Fibroblast of lung (primary cell): ENCODE measurements at regions not wholly inside any gene's neighbourhood (a gene's known extent, or its start where the extent isn't known, plus 50 kb on each side); places are given as distances from the start of the nearest gene placed in this dataset.

Experiments
- DNase-seq, 2 donors: peaks; one replicate each; pipeline versions ENCODE4 v3.0.0 to v3.0.0-alpha.2; 2010; ENCODE audit warnings: low read depth in 2 of 2
- H2AFZ ChIP-seq: 2 replicates; pipeline ENCODE4 v1.5.1; 2012; ENCODE audit warnings: low read length, control low read depth, inconsistent platforms
- H3K27ac ChIP-seq: 2 replicates; pipeline ENCODE4 v1.5.1; 2011; ENCODE audit warnings: low read length, control low read depth; ENCODE audit not compliant: insufficient read depth
- H3K27me3 ChIP-seq: 2 replicates; pipeline ENCODE4 v1.5.1; 2011; ENCODE audit warnings: mild to moderate bottlenecking, low read length; ENCODE audit not compliant: control insufficient read depth, insufficient read depth
- H3K36me3 ChIP-seq: 2 replicates; pipeline ENCODE4 v1.5.1; 2011; ENCODE audit warnings: low read length; ENCODE audit not compliant: control insufficient read depth, insufficient read depth
- H3K4me1 ChIP-seq: 2 replicates; pipeline ENCODE4 v1.5.1; 2011; ENCODE audit warnings: low read length; ENCODE audit not compliant: control insufficient read depth, insufficient read depth; ENCODE audit errors: extremely low read depth
- H3K4me2 ChIP-seq: 2 replicates; pipeline ENCODE4 v1.5.1; 2011; ENCODE audit warnings: low read length, control low read depth; ENCODE audit not compliant: insufficient read depth; ENCODE audit errors: extremely low read depth
- H3K4me3 ChIP-seq, 4 experiments: fragments of 200-600 bp in 1 of 4; sonication (generic) in 1 of 4; replicated peaks in 1 of 4; 2 replicates each; pipeline ENCODE4 v1.5.1; 2011 to 2016; ENCODE audit warnings: low read length in 4 of 4, low read depth in 3 of 4, mild to moderate bottlenecking in 3 of 4, control low read depth in 2 of 4, inconsistent platforms in 1 of 4, mixed read lengths in 1 of 4; ENCODE audit not compliant: insufficient read depth in 1 of 4; ENCODE audit errors: control extremely low read depth in 1 of 4
- H3K79me2 ChIP-seq: 2 replicates; pipeline ENCODE4 v1.5.1; 2012; ENCODE audit warnings: mild to moderate bottlenecking, low read length, inconsistent platforms; ENCODE audit not compliant: control insufficient read depth, insufficient read depth
- H3K9ac ChIP-seq: 2 replicates; pipeline ENCODE4 v1.5.1; 2011; ENCODE audit warnings: mild to moderate bottlenecking, low read length, control low read depth; ENCODE audit not compliant: insufficient read depth
- H3K9me3 ChIP-seq: 2 replicates; pipeline ENCODE4 v1.5.1; 2012; ENCODE audit warnings: low read depth, low read length; ENCODE audit not compliant: control insufficient read depth, insufficient read depth
- H4K20me1 ChIP-seq: 2 replicates; pipeline ENCODE4 v1.5.1; 2011; ENCODE audit warnings: low read length; ENCODE audit not compliant: control insufficient read depth, insufficient read depth; ENCODE audit errors: extremely low read depth
- EZH2 ChIP-seq: IDR thresholded peaks from 2 replicates; pipeline ENCODE4 v1.5.1; 2012; ENCODE audit warnings: low read length, control low read depth, mild to moderate bottlenecking; ENCODE audit errors: missing control alignments
- TF ChIP-seq, protein P1 (sequence below), 2 donors: IDR thresholded peaks in 1 of 2; conservative IDR thresholded peaks in 1 of 2; 1 replicate in 1 of 2; 2 replicates in 1 of 2; pipeline ENCODE4 v1.5.1; 2011 to 2012; ENCODE audit warnings: low read length in 2 of 2, control low read depth in 1 of 2, inconsistent platforms in 1 of 2, low read depth in 1 of 2, mild to moderate bottlenecking in 1 of 2

DNA sequence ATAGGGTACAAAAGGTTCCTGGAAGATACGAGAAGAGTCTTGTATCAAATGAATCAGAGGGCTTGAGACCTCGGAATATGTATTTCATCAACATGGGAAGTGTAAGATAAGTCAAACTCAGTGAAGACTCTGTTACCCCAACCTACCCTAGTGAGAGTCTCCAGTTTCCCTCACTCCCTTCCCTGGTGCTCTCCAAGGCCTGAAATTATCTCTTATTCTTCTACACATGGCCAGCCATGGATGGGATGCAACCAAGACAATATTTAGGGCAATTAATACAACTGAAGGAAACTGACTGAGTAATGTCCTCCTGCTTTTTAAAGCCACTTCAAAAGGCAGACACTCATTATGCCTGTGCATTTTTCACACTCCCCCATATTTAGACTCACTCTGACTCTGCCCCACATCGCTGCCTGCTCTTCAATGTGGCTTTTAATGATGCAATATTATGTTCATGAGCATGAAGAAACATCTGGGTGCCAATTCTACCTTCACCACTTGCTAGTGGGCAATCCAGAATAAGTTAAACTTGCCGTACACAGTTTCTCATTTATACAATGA, 137.1 kb upstream of the THBS1 start:
- no peak overlapping the region for H3K4me3 ChIP-seq
- no peaks in the 10 kb centered on the region for H3K9me3 ChIP-seq
- no peaks in the 10 kb centered on the region for H3K4me1 ChIP-seq
- TF ChIP-seq EZH2 = no peak
- H3K27me3 ChIP-seq = no peaks in the 10 kb centered on the region
- DNase-seq = no peak
- H4K20me1 ChIP-seq = no peaks in the 10 kb centered on the region
- H3K4me2 ChIP-seq = no peak overlapping the region
- H3K9ac ChIP-seq = no peak overlapping the region
- no peak overlapping the region for H2AFZ ChIP-seq
- H3K36me3 ChIP-seq = no peaks in the 10 kb centered on the region
- H3K79me2 ChIP-seq = no peaks in the 10 kb centered on the region
- H3K27ac ChIP-seq = no peak overlapping the region

DNA sequence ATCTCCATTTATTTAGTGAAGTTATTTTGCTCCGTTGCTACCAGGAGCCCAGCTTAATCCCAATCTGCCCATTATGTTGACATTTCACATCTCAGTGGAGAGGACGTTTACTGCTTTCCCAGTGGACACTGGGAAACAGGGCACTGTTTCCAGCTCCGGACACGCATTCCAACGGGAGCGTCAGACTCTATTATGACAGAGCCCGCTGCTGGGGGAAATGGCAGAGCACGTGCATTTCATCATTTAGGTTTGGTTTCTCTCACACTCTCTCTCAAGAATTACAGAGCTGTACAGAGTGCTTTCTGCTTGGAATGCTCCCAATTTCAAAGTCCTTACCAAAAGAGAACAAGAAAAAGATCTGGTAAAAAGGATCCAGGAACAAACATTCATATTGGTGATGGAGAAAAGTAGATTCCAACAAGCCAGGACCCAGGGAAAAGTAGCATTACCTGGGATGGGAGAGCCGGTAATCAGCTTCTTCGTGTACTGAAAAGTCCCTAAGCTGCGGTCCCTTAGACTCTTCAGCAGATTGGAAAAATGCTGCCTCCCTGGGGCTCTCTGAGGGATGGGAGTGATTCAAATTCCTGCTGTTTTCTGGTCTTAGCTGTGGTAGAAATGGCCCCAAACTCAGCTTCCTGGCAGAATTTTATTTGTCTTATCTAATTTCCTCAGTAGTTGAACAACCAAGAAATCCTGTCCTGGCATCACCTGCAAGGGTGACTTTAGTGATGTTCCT, 136.0 kb upstream of the THBS1 start:
- no peaks in the 10 kb centered on the region for H3K36me3 ChIP-seq
- TF ChIP-seq, protein P1, sequence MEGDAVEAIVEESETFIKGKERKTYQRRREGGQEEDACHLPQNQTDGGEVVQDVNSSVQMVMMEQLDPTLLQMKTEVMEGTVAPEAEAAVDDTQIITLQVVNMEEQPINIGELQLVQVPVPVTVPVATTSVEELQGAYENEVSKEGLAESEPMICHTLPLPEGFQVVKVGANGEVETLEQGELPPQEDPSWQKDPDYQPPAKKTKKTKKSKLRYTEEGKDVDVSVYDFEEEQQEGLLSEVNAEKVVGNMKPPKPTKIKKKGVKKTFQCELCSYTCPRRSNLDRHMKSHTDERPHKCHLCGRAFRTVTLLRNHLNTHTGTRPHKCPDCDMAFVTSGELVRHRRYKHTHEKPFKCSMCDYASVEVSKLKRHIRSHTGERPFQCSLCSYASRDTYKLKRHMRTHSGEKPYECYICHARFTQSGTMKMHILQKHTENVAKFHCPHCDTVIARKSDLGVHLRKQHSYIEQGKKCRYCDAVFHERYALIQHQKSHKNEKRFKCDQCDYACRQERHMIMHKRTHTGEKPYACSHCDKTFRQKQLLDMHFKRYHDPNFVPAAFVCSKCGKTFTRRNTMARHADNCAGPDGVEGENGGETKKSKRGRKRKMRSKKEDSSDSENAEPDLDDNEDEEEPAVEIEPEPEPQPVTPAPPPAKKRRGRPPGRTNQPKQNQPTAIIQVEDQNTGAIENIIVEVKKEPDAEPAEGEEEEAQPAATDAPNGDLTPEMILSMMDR (conservative IDR thresholded peaks at IDR 0.05 in 1 of 2, IDR thresholded peaks at IDR 0.05 in 1 of 2; ENCODE audit: low read depth in 1 of 2, low read length in 2 of 2) = peak in 1 of 2 donors; percentile 18
- no peak for TF ChIP-seq EZH2
- H2AFZ ChIP-seq = no peak overlapping the region
- H3K4me3 ChIP-seq = no peak overlapping the region
- no peak overlapping the region for H3K9ac ChIP-seq
- no peak overlapping the region for H3K27ac ChIP-seq
- no peak overlapping the region for H3K4me2 ChIP-seq
- peak in 1 of 2 donors; percentile 59 for DNase-seq
- H3K9me3 ChIP-seq = no peaks in the 10 kb centered on the region
- no peaks in the 10 kb centered on the region for H3K79me2 ChIP-seq
- no peaks in the 10 kb centered on the region for H3K4me1 ChIP-seq
- H4K20me1 ChIP-seq = no peaks in the 10 kb centered on the region
- no peaks in the 10 kb centered on the region for H3K27me3 ChIP-seq

DNA sequence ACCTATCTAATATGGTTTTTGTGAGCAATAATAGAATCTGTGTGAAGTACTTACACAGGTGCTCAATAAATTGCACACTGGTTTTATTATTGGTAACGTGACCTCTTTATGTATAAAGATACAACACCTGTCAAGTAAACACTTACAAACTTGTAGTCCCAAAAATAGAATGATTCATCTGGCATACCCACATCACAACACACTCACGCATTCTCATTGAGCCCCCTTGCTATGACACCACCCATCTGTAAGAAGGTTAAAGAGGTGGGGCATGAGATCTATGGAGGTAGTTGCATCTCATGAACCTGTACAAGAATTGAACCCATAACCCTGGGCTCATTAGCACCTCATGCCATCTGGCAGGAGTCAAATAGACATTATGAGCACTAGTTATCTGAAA, 134.9 kb upstream of the THBS1 start:
- H3K27me3 ChIP-seq = no peaks in the 10 kb centered on the region
- no peak for TF ChIP-seq EZH2
- TF ChIP-seq, protein P1 (conservative IDR thresholded peaks at IDR 0.05 in 1 of 2, IDR thresholded peaks at IDR 0.05 in 1 of 2; ENCODE audit: low read depth in 1 of 2, low read length in 2 of 2) = no peak
- no peak for DNase-seq
- no peak overlapping the region for H3K9ac ChIP-seq
- no peaks in the 10 kb centered on the region for H3K36me3 ChIP-seq
- no peaks in the 10 kb centered on the region for H4K20me1 ChIP-seq
- H3K4me1 ChIP-seq = no peaks in the 10 kb centered on the region
- no peak overlapping the region for H3K4me2 ChIP-seq
- no peak overlapping the region for H3K27ac ChIP-seq
- H3K79me2 ChIP-seq = no peaks in the 10 kb centered on the region
- H3K4me3 ChIP-seq = no peak overlapping the region
- no peak overlapping the region for H2AFZ ChIP-seq
- H3K9me3 ChIP-seq = no peaks in the 10 kb centered on the region
